Thymus (tissue), 11 donors: ENCODE measurements at regions not wholly inside any gene's neighbourhood (a gene's known extent, or its start where the extent isn't known, plus 50 kb on each side); places are given as distances from the start of the nearest gene placed in this dataset.

ENCODE experiments used
- DNase-seq, 9 donors: peaks; one replicate each; pipeline ENCODE4 v3.0.0-alpha.2; 2013; ENCODE audit warnings: low spot score in 9 of 9, low read depth in 6 of 9, missing footprints in 1 of 9
- H3K27ac ChIP-seq, 2 donors: one replicate each; pipeline ENCODE4 v1.5.1; 2013; ENCODE audit warnings: control low read depth in 1 of 2, low read depth in 1 of 2, low read length in 1 of 2, mild to moderate bottlenecking in 1 of 2, moderate library complexity in 1 of 2
- H3K27me3 ChIP-seq, 2 donors: one replicate each; pipeline ENCODE4 v1.5.1; 2013; ENCODE audit warnings: low read length in 1 of 2; ENCODE audit not compliant: control insufficient read depth in 2 of 2, insufficient read depth in 1 of 2
- H3K36me3 ChIP-seq, 2 donors: one replicate each; pipeline ENCODE4 v1.5.1; 2013; ENCODE audit warnings: low read length in 1 of 2, mild to moderate bottlenecking in 1 of 2, moderate library complexity in 1 of 2; ENCODE audit not compliant: control insufficient read depth in 2 of 2, insufficient read depth in 2 of 2
- H3K4me1 ChIP-seq, 2 donors: one replicate each; pipeline ENCODE4 v1.5.1; 2013; ENCODE audit warnings: low read length in 2 of 2; ENCODE audit not compliant: control insufficient read depth in 2 of 2, insufficient read depth in 2 of 2
- H3K4me3 ChIP-seq, 2 donors: one replicate each; pipeline ENCODE4 v1.5.1; 2013; ENCODE audit warnings: low read length in 2 of 2, control low read depth in 1 of 2, mild to moderate bottlenecking in 1 of 2
- H3K9me3 ChIP-seq, 2 donors: one replicate each; pipeline ENCODE4 v1.5.1; 2013; ENCODE audit warnings: low read length in 1 of 2, mild to moderate bottlenecking in 1 of 2; ENCODE audit not compliant: control insufficient read depth in 2 of 2, insufficient read depth in 1 of 2
- WGBS: extraction: QIAGEN DNeasy Blood & Tissue Kit; methylation state at CpG from one replicate; pipeline ENCODE4 v1.1.7; 2013; 5-methylcytosine and 5-hydroxymethylcytosine counted together
- donor health status: healthy.

GRCh38 chr20:39676241-39676640 lies 714.1 kb downstream of the DHX35 start:
- Histone ChIP-seq H3K36me3 (no peaks in the 10 kb centered on the region), H3K27ac (no peak overlapping the region), H3K27me3 (no peaks in the 10 kb centered on the region), H3K4me3 (no peak overlapping the region), H3K4me1 (no peaks in the 10 kb centered on the region), H3K9me3 (no peaks in the 10 kb centered on the region)
- DNase-seq = no peak
- 96% methylated on average over 6 of the region's 6 CpGs for WGBS

- 34% methylated on average over 2 of the region's 2 CpGs for WGBS
- no peak for DNase-seq
- Histone ChIP-seq H3K27ac (no peak overlapping the region), H3K27me3 (no peaks in the 10 kb centered on the region), H3K4me3 (no peak overlapping the region), H3K4me1 (no peaks in the 10 kb centered on the region), H3K9me3 (no peaks in the 10 kb centered on the region), H3K36me3 (no peaks in the 10 kb centered on the region)
These were observed 712.7 kb downstream of the DHX35 start for GRCh38 chr20:39674842-39675241.

GRCh38 chr20:39670988-39671387 lies 708.8 kb downstream of the DHX35 start:
- Histone ChIP-seq H3K36me3 (no peaks in the 10 kb centered on the region), H3K9me3 (no peaks in the 10 kb centered on the region), H3K27me3 (no peaks in the 10 kb centered on the region), H3K4me3 (no peak overlapping the region), H3K27ac (no peak overlapping the region), H3K4me1 (no peaks in the 10 kb centered on the region)
- DNase-seq = no peak
- WGBS = 25% methylated on average over 2 of the region's 2 CpGs

- no peaks in the 10 kb centered on the region for H3K27me3 ChIP-seq
- DNase-seq = no peak
- no peaks in the 10 kb centered on the region for H3K9me3 ChIP-seq
- no peaks in the 10 kb centered on the region for H3K4me1 ChIP-seq
- no peak overlapping the region for H3K27ac ChIP-seq
- no peak overlapping the region for H3K4me3 ChIP-seq
- WGBS = 90% methylated on average over 2 of the region's 2 CpGs
- no peaks in the 10 kb centered on the region for H3K36me3 ChIP-seq
These were observed 707.5 kb downstream of the DHX35 start for GRCh38 chr20:39669659-39670058.

- H3K4me1 ChIP-seq = no peaks in the 10 kb centered on the region
- no peak overlapping the region for H3K4me3 ChIP-seq
- no peaks in the 10 kb centered on the region for H3K9me3 ChIP-seq
- H3K27ac ChIP-seq = no peak overlapping the region
- H3K36me3 ChIP-seq = no peaks in the 10 kb centered on the region
- no peaks in the 10 kb centered on the region for H3K27me3 ChIP-seq
- no peak for DNase-seq
- WGBS = 79% methylated on average over 3 of the region's 3 CpGs
These were observed 705.9 kb downstream of the DHX35 start for GRCh38 chr20:39668038-39668437.

- no peak overlapping the region for H3K4me3 ChIP-seq
- H3K27me3 ChIP-seq = no peaks in the 10 kb centered on the region
- no peaks in the 10 kb centered on the region for H3K9me3 ChIP-seq
- WGBS = 2% methylated on average over 1 of the region's 1 CpG
- DNase-seq = no peak
- H3K27ac ChIP-seq = no peak overlapping the region
- no peaks in the 10 kb centered on the region for H3K36me3 ChIP-seq
- H3K4me1 ChIP-seq = no peaks in the 10 kb centered on the region
These were observed 699.7 kb downstream of the DHX35 start for GRCh38 chr20:39661833-39662232.

- Histone ChIP-seq H3K27me3 (no peaks in the 10 kb centered on the region), H3K36me3 (no peaks in the 10 kb centered on the region), H3K9me3 (no peaks in the 10 kb centered on the region), H3K4me3 (no peak overlapping the region), H3K27ac (no peak overlapping the region), H3K4me1 (no peaks in the 10 kb centered on the region)
- 87% methylated on average over 2 of the region's 2 CpGs for WGBS
- DNase-seq = no peak
These were observed 698.8 kb downstream of the DHX35 start for GRCh38 chr20:39660965-39661364.

GRCh38 chr20:39660226-39660625 lies 698.1 kb downstream of the DHX35 start:
- no peak overlapping the region for H3K27ac ChIP-seq
- no peaks in the 10 kb centered on the region for H3K4me1 ChIP-seq
- H3K36me3 ChIP-seq = no peaks in the 10 kb centered on the region
- 94% methylated on average over 1 of the region's 1 CpG for WGBS
- H3K27me3 ChIP-seq = no peaks in the 10 kb centered on the region
- no peak for DNase-seq
- H3K9me3 ChIP-seq = no peaks in the 10 kb centered on the region
- no peak overlapping the region for H3K4me3 ChIP-seq

- no peaks in the 10 kb centered on the region for H3K36me3 ChIP-seq
- H3K4me1 ChIP-seq = no peaks in the 10 kb centered on the region
- no peak for DNase-seq
- H3K27ac ChIP-seq = no peak overlapping the region
- H3K9me3 ChIP-seq = no peaks in the 10 kb centered on the region
- no peaks in the 10 kb centered on the region for H3K27me3 ChIP-seq
- 83% methylated on average over 9 of the region's 9 CpGs for whole genome bisulfite sequencing
- H3K4me3 ChIP-seq = no peak overlapping the region
These were observed 696.7 kb downstream of the DHX35 start for GRCh38 chr20:39658662-39659409.
